Heart left ventricle (tissue), 13 donors: ENCODE measurements at regions not wholly inside any gene's neighbourhood (a gene's known extent, or its start where the extent isn't known, plus 50 kb on each side); places are given as distances from the start of the nearest gene placed in this dataset.

Source experiments
- POLR2A ChIP-seq, 2 donors: fragments of 450-650 bp; IDR thresholded peaks; one replicate each; pipeline ENCODE4 v1.6.1; 2017; ENCODE audit warnings: antibody characterized with exemption in 2 of 2, mild to moderate bottlenecking in 2 of 2, moderate library complexity in 2 of 2
- TF ChIP-seq, protein P1 (sequence below), 12 donors: fragments of 200-600 bp; sonication (generic) in 4 of 12; IDR thresholded peaks; one replicate each; pipeline versions ENCODE4 v1.5.0 to v1.8.0; 2018 to 2022; ENCODE audit warnings: antibody characterized with exemption in 12 of 12, mild to moderate bottlenecking in 5 of 12
- donor health status: ischemic (EF 13 %, LVEDD 7.1; RV severe dilation, severe dysfunction).
- donor health status: DM: no; HTN: yes; CAD: no.
- donor health status: DM: no; HTN: no; CAD: no.
- donor health status: ischemic (EF 25% LVEDD 6.9; RV normal size, moderate dysfunction).
- donor health status: ischemic (EF 25% LVEDD 5.7; RV mildly dilated, moderate dysfunction).
- donor health status: ischemic (EF 35%, LVEDD 5.7; RV mildly dilated, moderate dysfunction).
- donor health status: nonischemic (EF 11% LVEDD 7.7; RV severe dilation, severe dysfunction).
- donor health status: DM: yes; HTN: yes; CAD: no.
- donor health status: PGD.
- donor health status: ischemic (EF 29% LVEDD 5.4; RV normal size, mild dysfunction).
- donor health status: nonischemic (EF 23%, LVEDD 6.1; RV moderate dilation, normal function).

DNA sequence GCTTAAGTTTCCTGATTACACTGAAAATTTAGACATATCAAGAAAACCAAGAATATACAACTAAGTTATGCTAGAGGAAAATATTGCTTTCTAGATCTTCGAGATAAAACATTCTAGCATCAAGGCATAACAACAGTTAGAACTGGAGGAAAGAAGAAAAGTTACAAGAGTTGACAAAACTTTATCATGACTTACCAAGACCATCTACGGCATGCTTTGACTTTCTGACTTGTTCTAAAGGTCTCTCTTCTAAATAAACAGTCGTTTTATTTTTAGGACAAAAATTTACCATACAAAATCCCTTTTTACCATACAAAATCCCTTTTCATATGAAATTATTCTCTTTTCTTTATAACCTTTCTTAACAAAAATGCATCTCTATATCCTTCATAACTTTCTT, 1110.1 kb upstream of the CDH10 start:
- TF ChIP-seq, protein P1, sequence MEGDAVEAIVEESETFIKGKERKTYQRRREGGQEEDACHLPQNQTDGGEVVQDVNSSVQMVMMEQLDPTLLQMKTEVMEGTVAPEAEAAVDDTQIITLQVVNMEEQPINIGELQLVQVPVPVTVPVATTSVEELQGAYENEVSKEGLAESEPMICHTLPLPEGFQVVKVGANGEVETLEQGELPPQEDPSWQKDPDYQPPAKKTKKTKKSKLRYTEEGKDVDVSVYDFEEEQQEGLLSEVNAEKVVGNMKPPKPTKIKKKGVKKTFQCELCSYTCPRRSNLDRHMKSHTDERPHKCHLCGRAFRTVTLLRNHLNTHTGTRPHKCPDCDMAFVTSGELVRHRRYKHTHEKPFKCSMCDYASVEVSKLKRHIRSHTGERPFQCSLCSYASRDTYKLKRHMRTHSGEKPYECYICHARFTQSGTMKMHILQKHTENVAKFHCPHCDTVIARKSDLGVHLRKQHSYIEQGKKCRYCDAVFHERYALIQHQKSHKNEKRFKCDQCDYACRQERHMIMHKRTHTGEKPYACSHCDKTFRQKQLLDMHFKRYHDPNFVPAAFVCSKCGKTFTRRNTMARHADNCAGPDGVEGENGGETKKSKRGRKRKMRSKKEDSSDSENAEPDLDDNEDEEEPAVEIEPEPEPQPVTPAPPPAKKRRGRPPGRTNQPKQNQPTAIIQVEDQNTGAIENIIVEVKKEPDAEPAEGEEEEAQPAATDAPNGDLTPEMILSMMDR (IDR thresholded peaks at IDR 0.05): no peak
- TF ChIP-seq POLR2A (IDR thresholded peaks at IDR 0.05): no peak
